Endothelial cell of umbilical vein (primary cell): ENCODE measurements at regions not wholly inside any gene's neighbourhood (a gene's known extent, or its start where the extent isn't known, plus 50 kb on each side); places are given as distances from the start of the nearest gene placed in this dataset.

Experiments
- BruUV-seq: library from RNA; stranded (reverse); fragments of 400-500 nt; replicated peaks from 2 replicates; lab custom pipeline; 2021; lab: Mats Ljungman, UMichigan
- CTCF ChIA-PET: fragments of 300-600, 350-600 bp; sonication (Branson Sonifier 250); formaldehyde crosslinking; loops from one replicate; lab custom pipeline; 2021; ENCODE audit warnings: antibody characterized with exemption, inconsistent platforms; lab: Charles Lee
- POLR2A ChIA-PET: fragments of 300-600, 350-600 bp; sonication (Branson Sonifier 250); formaldehyde crosslinking; loops from one replicate; lab custom pipeline; 2021; ENCODE audit warnings: antibody characterized with exemption, inconsistent platforms; lab: Charles Lee
- DNase-seq: peaks from one replicate; pipeline ENCODE4 v3.0.0-alpha.2; 2011; ENCODE audit warnings: low read depth, low spot score
- FAIRE-seq: peaks from 2 replicates; lab custom pipeline; 2011; peaks lifted over from hg19 to GRCh38; lab: Jason Lieb, UNC
- H2AFZ ChIP-seq: 2 replicates; pipeline ENCODE4 v1.6.0; 2012; ENCODE audit warnings: low read depth, low read length, control low read depth, inconsistent platforms
- H3K27ac ChIP-seq: 2 replicates; pipeline ENCODE4 v1.5.1; 2011; ENCODE audit warnings: low read depth, mild to moderate bottlenecking, control low read depth, low read length, moderate library complexity; ENCODE audit not compliant: insufficient read depth
- H3K27me3 ChIP-seq, 2 experiments: 2 replicates each; pipeline versions ENCODE4 v1.6.0 to v1.6.1; 2011; ENCODE audit warnings: low read length in 2 of 2, mixed read lengths in 1 of 2; ENCODE audit not compliant: control insufficient read depth in 2 of 2, insufficient read depth in 2 of 2
- H3K36me3 ChIP-seq, 2 experiments: 2 replicates in 1 of 2; 3 replicates in 1 of 2; pipeline ENCODE4 v1.5.1; 2011; ENCODE audit warnings: low read length in 2 of 2, mild to moderate bottlenecking in 1 of 2, moderate library complexity in 1 of 2; ENCODE audit not compliant: control insufficient read depth in 2 of 2, insufficient read depth in 2 of 2; ENCODE audit errors: extremely low read depth in 1 of 2
- H3K4me1 ChIP-seq: 3 replicates; pipeline ENCODE4 v1.5.1; 2011; ENCODE audit warnings: mild to moderate bottlenecking, low read length; ENCODE audit not compliant: control insufficient read depth, insufficient read depth; ENCODE audit errors: extremely low read depth
- H3K4me2 ChIP-seq: 2 replicates; pipeline ENCODE4 v1.6.1; 2011; ENCODE audit warnings: low read length, control low read depth, mixed read lengths; ENCODE audit not compliant: insufficient read depth
- H3K4me3 ChIP-seq, 3 experiments: fragments of 200-600 bp in 1 of 3; sonication (generic), shearing (Covaris generic) in 1 of 3; replicated peaks in 1 of 3; 2 replicates each; pipeline ENCODE4 v1.5.1; 2011 to 2016; ENCODE audit warnings: control low read depth in 3 of 3, low read length in 3 of 3, mild to moderate bottlenecking in 2 of 3, inconsistent platforms in 1 of 3, low read depth in 1 of 3, moderate library complexity in 1 of 3; ENCODE audit not compliant: insufficient read depth in 1 of 3
- H3K79me2 ChIP-seq: 2 replicates; pipeline ENCODE4 v1.6.0; 2012; ENCODE audit warnings: low read length, inconsistent platforms; ENCODE audit not compliant: control insufficient read depth, insufficient read depth
- H3K9ac ChIP-seq: replicated peaks from 2 replicates; pipeline ENCODE3; 2011; ENCODE audit warnings: low read length, control low read depth; ENCODE audit not compliant: insufficient read depth; ENCODE audit errors: extremely low read depth
- H3K9me1 ChIP-seq: replicated peaks from 3 replicates; pipeline ENCODE4 v1.6.0; 2011; ENCODE audit warnings: mild to moderate bottlenecking, low read length; ENCODE audit not compliant: control insufficient read depth, insufficient read depth; ENCODE audit errors: extremely low read depth
- H3K9me3 ChIP-seq: replicated peaks from 2 replicates; pipeline ENCODE4 v1.5.1; 2012; ENCODE audit warnings: low read length, inconsistent platforms; ENCODE audit not compliant: control insufficient read depth, insufficient read depth
- H4K20me1 ChIP-seq: replicated peaks from 2 replicates; pipeline ENCODE3; 2011; ENCODE audit warnings: mild to moderate bottlenecking, low read length; ENCODE audit not compliant: control insufficient read depth, insufficient read depth; ENCODE audit errors: extremely low read depth
- EZH2 ChIP-seq: IDR thresholded peaks from 2 replicates; pipeline ENCODE4 v1.6.1; 2012; ENCODE audit warnings: borderline replicate concordance, low read depth, mild to moderate bottlenecking, moderate library complexity, low read length, inconsistent platforms; ENCODE audit not compliant: severe bottlenecking
- FOS ChIP-seq: IDR thresholded peaks from 2 replicates; pipeline ENCODE4 v1.6.1; 2011; ENCODE audit warnings: mild to moderate bottlenecking, low read length, moderate library complexity, borderline replicate concordance; ENCODE audit not compliant: insufficient read depth
- GATA2 ChIP-seq: IDR thresholded peaks from 2 replicates; pipeline ENCODE4 v1.7.0; 2011; ENCODE audit warnings: low read depth, mild to moderate bottlenecking, moderate library complexity, mixed read lengths, low read length; ENCODE audit not compliant: insufficient read length, insufficient read depth
- JUN ChIP-seq: IDR thresholded peaks from 2 replicates; pipeline ENCODE4 v1.6.1; 2011; ENCODE audit warnings: borderline replicate concordance, low read depth; ENCODE audit not compliant: insufficient read length, insufficient read depth
- MYC ChIP-seq: IDR thresholded peaks from one replicate; pipeline ENCODE4 v1.6.1; 2011; ENCODE audit warnings: mild to moderate bottlenecking, low read depth, low read length
- POLR2A ChIP-seq: IDR thresholded peaks from 2 replicates; pipeline ENCODE4 v1.6.1; 2012; ENCODE audit warnings: low read depth, mild to moderate bottlenecking, control low read depth, low read length
- POLR2AphosphoS5 ChIP-seq: IDR thresholded peaks from 2 replicates; pipeline ENCODE4 v1.6.1; 2012; ENCODE audit warnings: low read depth, mild to moderate bottlenecking, control low read depth, low read length, moderate library complexity; ENCODE audit not compliant: insufficient read depth
- dilution Hi-C: fragments of 300-500 bp; cut with MboI; formaldehyde crosslinking; loops from one replicate; pipeline ENCODE4 v1.15.0; 2019; ENCODE audit warnings: low sequenced_read_pairs; ENCODE audit not compliant: extremely low pct_ligation_motif_present
- intact Hi-C: fragments of 100-400 bp; cut with micrococcal nuclease; formaldehyde crosslinking; loops from one replicate; pipeline ENCODE4 v1.10.0; 2022
- TF ChIP-seq, protein P1 (sequence below), 2 donors: IDR thresholded peaks; 1 replicate in 1 of 2; 2 replicates in 1 of 2; pipeline ENCODE4 v1.5.1; 2011; ENCODE audit warnings: low read length in 2 of 2, mild to moderate bottlenecking in 2 of 2, moderate library complexity in 2 of 2, control low read depth in 1 of 2, inconsistent platforms in 1 of 2, low read depth in 1 of 2; ENCODE audit not compliant: insufficient read depth in 1 of 2; ENCODE audit errors: extremely low read depth in 1 of 2
- TF ChIP-seq, protein P2 (sequence below): IDR thresholded peaks from 2 replicates; pipeline ENCODE4 v1.6.1; 2011; ENCODE audit not compliant: insufficient read depth, insufficient read length

DNA sequence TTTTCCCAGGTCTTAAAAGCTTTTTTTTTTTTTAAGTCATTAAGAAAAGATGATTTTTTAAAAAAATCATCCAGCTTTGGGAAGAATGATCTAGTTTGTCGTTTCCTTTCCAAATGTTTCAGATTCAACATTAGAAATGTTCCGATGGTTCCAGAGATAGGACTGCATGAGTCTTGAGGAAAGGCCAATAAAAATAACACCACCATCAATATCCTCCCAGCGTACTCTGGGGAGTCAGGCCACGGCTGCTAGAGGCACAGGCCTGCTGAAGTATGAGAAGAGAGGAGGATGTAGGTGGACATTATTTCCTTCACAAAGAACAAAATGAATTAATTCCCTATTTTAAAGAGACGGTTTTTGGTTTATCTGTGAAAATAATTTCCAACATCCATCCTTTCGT lies 60.0 kb upstream of the SHISA2 start:
- CTCF ChIA-PET: interaction anchor here (1.2 kb wide), 1 partner anchor 761 kb away, joined by 4 read pairs; no protein-coding TSS in a partner anchor
- intact Hi-C loops: no loop called here

More for the DNA sequence above, 60.0 kb upstream of the SHISA2 start:
- H3K9me3 ChIP-seq: no peaks in the 10 kb centered on the region
- POLR2A ChIA-PET: no interaction called here
- H3K4me2 ChIP-seq: no peak overlapping the region
- H4K20me1 ChIP-seq: no peaks in the 10 kb centered on the region
- no peak overlapping the region for H2AFZ ChIP-seq
- H3K4me1 ChIP-seq: no peaks in the 10 kb centered on the region
- peaks cover 0 to 3% of the 10 kb centered on the region in 2 experiments for H3K27me3 ChIP-seq
- DNase-seq (no peak), FAIRE-seq (no peak)
- no peaks in the 10 kb centered on the region for H3K79me2 ChIP-seq
- no peak overlapping the region for H3K27ac ChIP-seq
- H3K9me1 ChIP-seq: no peaks in the 10 kb centered on the region
- H3K4me3 ChIP-seq: no peak overlapping the region
- no TSS peak for BruUV-seq
- no peaks in the 10 kb centered on the region for H3K36me3 ChIP-seq
- H3K9ac ChIP-seq: no peak overlapping the region
- TF ChIP-seq POLR2A (no peak), POLR2AphosphoS5 (no peak), GATA2 (no peak), JUN (no peak), FOS (no peak), EZH2 (no peak), MYC (no peak)
- TF ChIP-seq, protein P1, sequence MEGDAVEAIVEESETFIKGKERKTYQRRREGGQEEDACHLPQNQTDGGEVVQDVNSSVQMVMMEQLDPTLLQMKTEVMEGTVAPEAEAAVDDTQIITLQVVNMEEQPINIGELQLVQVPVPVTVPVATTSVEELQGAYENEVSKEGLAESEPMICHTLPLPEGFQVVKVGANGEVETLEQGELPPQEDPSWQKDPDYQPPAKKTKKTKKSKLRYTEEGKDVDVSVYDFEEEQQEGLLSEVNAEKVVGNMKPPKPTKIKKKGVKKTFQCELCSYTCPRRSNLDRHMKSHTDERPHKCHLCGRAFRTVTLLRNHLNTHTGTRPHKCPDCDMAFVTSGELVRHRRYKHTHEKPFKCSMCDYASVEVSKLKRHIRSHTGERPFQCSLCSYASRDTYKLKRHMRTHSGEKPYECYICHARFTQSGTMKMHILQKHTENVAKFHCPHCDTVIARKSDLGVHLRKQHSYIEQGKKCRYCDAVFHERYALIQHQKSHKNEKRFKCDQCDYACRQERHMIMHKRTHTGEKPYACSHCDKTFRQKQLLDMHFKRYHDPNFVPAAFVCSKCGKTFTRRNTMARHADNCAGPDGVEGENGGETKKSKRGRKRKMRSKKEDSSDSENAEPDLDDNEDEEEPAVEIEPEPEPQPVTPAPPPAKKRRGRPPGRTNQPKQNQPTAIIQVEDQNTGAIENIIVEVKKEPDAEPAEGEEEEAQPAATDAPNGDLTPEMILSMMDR (IDR thresholded peaks at IDR 0.05; ENCODE audit: extremely low read depth in 1 of 2, insufficient read depth in 1 of 2, low read depth in 1 of 2, low read length in 2 of 2): no peak
- TF ChIP-seq, protein P2, sequence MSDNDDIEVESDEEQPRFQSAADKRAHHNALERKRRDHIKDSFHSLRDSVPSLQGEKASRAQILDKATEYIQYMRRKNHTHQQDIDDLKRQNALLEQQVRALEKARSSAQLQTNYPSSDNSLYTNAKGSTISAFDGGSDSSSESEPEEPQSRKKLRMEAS: no peak
- dilution Hi-C loops: no loop called here
